Loucy (cell line): ENCODE measurements at regions not wholly inside any gene's neighbourhood (a gene's known extent, or its start where the extent isn't known, plus 50 kb on each side); places are given as distances from the start of the nearest gene placed in this dataset.

Experiments used
- EZH2phosphoT487 ChIP-seq: fragments of 200-600 bp; IDR thresholded peaks from 2 replicates; pipeline ENCODE4 v1.6.1; 2018; ENCODE audit warnings: antibody characterized with exemption, mild to moderate bottlenecking, moderate library complexity, borderline replicate concordance
- TF ChIP-seq, protein P1 (sequence below): fragments of 200-600 bp; sonication (generic); conservative IDR thresholded peaks from 2 replicates; pipeline ENCODE4 v1.5.1; 2014; ENCODE audit warnings: mild to moderate bottlenecking, antibody characterized with exemption, low read length

DNA sequence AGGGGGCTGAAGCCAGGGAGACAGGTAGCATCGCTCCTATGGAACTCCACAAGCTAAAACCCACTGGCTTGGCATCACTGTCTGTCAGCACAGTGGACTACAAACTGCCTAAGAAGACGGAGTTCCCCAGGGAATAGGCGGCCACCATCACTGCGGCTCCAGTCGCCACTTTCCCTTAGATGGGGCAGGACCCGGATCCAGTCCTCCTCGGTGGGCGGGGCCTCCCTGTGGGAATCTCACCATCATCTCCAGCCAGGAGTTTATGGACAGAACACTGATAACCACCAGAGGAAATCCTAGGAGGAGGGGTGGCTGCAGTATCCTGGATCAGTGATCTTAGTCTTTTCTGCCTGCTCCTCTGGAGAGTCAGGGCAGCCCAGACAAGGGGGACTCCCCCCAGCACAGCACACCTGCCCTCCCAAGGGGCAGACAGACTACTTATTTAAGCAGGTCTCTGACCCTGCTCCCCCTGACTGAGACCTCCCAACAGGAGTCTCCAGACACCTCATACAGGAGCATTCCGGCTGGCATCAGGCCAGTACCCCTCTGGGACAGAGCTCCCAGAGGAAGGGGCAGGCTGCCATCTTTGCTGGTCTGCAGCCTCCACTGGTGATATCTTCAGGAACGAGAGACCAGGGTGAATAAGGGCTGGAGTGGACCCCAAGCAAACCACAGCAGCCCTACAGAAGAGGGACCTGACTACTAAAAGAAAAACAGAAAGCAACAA lies 435.6 kb upstream of the RASGRP1 start:
- TF ChIP-seq EZH2phosphoT487, result no peak
- TF ChIP-seq, protein P1, sequence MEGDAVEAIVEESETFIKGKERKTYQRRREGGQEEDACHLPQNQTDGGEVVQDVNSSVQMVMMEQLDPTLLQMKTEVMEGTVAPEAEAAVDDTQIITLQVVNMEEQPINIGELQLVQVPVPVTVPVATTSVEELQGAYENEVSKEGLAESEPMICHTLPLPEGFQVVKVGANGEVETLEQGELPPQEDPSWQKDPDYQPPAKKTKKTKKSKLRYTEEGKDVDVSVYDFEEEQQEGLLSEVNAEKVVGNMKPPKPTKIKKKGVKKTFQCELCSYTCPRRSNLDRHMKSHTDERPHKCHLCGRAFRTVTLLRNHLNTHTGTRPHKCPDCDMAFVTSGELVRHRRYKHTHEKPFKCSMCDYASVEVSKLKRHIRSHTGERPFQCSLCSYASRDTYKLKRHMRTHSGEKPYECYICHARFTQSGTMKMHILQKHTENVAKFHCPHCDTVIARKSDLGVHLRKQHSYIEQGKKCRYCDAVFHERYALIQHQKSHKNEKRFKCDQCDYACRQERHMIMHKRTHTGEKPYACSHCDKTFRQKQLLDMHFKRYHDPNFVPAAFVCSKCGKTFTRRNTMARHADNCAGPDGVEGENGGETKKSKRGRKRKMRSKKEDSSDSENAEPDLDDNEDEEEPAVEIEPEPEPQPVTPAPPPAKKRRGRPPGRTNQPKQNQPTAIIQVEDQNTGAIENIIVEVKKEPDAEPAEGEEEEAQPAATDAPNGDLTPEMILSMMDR, result no peak
